Mucosa of rectum (tissue), 2 donors: ENCODE measurements at regions not wholly inside any gene's neighbourhood (a gene's known extent, or its start where the extent isn't known, plus 50 kb on each side); places are given as distances from the start of the nearest gene placed in this dataset.

Experiments
- H3K27ac ChIP-seq, 2 donors: one replicate each; pipeline ENCODE4 v1.7.0; 2013; ENCODE audit warnings: inconsistent platforms in 2 of 2, low read depth in 2 of 2, low read length in 2 of 2
- H3K27me3 ChIP-seq, 2 donors: one replicate each; pipeline ENCODE4 v1.7.0; 2013; ENCODE audit warnings: low read length in 2 of 2; ENCODE audit not compliant: control insufficient read depth in 2 of 2, insufficient read depth in 2 of 2
- H3K36me3 ChIP-seq, 2 donors: one replicate each; pipeline ENCODE4 v1.7.0; 2013; ENCODE audit warnings: low read length in 2 of 2; ENCODE audit not compliant: control insufficient read depth in 2 of 2, insufficient read depth in 2 of 2
- H3K4me1 ChIP-seq, 2 donors: one replicate each; pipeline ENCODE4 v1.7.0; 2013; ENCODE audit warnings: low read length in 2 of 2, mild to moderate bottlenecking in 1 of 2; ENCODE audit not compliant: control insufficient read depth in 2 of 2, insufficient read depth in 2 of 2
- H3K4me3 ChIP-seq, 2 donors: one replicate each; pipeline ENCODE4 v1.7.0; 2013; ENCODE audit warnings: low read length in 2 of 2
- H3K9ac ChIP-seq, 2 donors: one replicate each; pipeline ENCODE4 v1.7.0; 2013; ENCODE audit warnings: low read length in 2 of 2, low read depth in 1 of 2, mild to moderate bottlenecking in 1 of 2
- H3K9me3 ChIP-seq, 2 donors: one replicate each; pipeline ENCODE4 v1.7.0; 2013; ENCODE audit warnings: low read length in 2 of 2; ENCODE audit not compliant: control insufficient read depth in 2 of 2
- donor health status: healthy.
- donor health status: Normal muscosa, but diverticular disease.

GRCh38 chr7:25578991-25579777 lies 350.9 kb upstream of the NPVF start:
- peak overlapping the region; percentile 62 to 75 for H3K27ac ChIP-seq
- H3K9me3 ChIP-seq: no peaks in the 10 kb centered on the region
- peak overlapping the region in 1 of 2 donors; percentile 53 for H3K9ac ChIP-seq
- H3K4me1 ChIP-seq: peaks cover 15 to 27% of the 10 kb centered on the region in 2 donors
- H3K27me3 ChIP-seq: no peaks in the 10 kb centered on the region
- H3K36me3 ChIP-seq: no peaks in the 10 kb centered on the region
- H3K4me3 ChIP-seq: no peak overlapping the region

GRCh38 chr7:25579778-25580075 lies 351.4 kb upstream of the NPVF start:
- H3K27me3 ChIP-seq: no peaks in the 10 kb centered on the region
- H3K4me1 ChIP-seq: peaks cover 15 to 27% of the 10 kb centered on the region in 2 donors
- no peak overlapping the region for H3K4me3 ChIP-seq
- peak overlapping the region in 1 of 2 donors; percentile 53 for H3K9ac ChIP-seq
- no peaks in the 10 kb centered on the region for H3K9me3 ChIP-seq
- H3K27ac ChIP-seq: peak overlapping the region; percentile 62 to 75
- H3K36me3 ChIP-seq: no peaks in the 10 kb centered on the region

DNA sequence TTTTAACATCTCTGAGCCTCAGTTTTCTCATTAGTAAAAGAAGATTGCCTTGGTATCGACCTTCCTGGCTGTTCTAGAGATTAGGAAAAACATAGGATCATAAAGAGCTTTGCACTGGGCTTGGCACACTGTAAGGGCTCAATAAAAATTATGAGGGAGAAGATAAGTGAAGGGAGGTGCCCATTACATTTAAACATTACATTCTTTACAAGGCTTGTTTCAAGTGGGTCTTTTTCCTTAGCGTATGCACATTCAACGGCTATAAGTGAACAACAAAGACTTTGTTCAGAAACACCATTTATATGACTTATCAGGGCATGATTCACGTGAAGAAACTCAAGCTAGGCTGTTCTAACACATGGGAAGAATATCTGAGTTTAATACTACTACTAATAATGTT lies 351.9 kb upstream of the NPVF start:
- no peaks in the 10 kb centered on the region for H3K36me3 ChIP-seq
- no peaks in the 10 kb centered on the region for H3K27me3 ChIP-seq
- peaks cover 15 to 27% of the 10 kb centered on the region in 2 donors for H3K4me1 ChIP-seq
- H3K9me3 ChIP-seq: no peaks in the 10 kb centered on the region
- peak overlapping the region; percentile 75 to 77 for H3K27ac ChIP-seq
- peak overlapping the region in 1 of 2 donors; percentile 17 for H3K4me3 ChIP-seq
- peak overlapping the region in 1 of 2 donors; percentile 5 for H3K9ac ChIP-seq

GRCh38 chr7:25583621-25584020 lies 355.3 kb upstream of the NPVF start:
- no peak overlapping the region for H3K4me3 ChIP-seq
- no peaks in the 10 kb centered on the region for H3K9me3 ChIP-seq
- no peaks in the 10 kb centered on the region for H3K27me3 ChIP-seq
- H3K9ac ChIP-seq: no peak overlapping the region
- no peaks in the 10 kb centered on the region for H3K36me3 ChIP-seq
- no peak overlapping the region for H3K27ac ChIP-seq
- peaks cover 15 to 20% of the 10 kb centered on the region in 2 donors for H3K4me1 ChIP-seq

DNA sequence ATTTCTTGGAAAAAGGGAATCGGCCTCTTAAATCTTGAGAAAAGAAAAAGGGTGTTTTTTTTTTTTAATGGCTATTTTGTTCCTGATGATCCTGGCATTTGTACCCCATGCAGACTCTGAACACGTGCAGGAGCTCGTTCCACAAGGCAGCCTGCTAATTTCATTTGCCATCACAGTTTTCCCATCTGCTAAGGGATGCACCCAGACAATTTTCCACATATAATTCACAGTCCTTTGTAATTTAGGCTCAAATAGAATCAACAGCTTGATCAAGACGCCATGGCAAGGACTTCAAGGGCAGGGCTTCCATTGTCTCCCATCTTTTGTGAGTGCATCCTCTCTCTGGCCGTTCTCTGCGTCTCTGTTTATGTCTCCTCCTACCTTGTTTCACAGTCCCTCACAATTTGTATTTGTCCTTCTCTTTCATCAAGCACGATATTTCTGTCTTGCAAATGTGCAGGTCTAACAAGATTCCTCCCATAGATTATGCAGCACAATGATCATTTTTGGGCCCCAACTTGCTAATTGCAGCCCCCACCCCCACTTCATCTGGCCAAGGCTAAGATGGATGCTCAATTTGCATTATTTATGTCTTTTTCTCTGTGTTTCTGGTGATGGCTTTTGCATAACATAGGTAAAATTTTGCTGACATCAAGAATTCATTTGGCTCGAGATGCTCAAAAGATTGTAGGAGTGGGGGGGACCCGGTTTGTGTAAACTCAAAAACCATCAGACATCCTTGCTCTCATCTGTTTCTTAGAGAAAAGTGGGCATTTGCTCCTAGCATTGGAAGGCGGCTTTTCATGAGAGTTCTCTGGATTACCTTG lies 356.0 kb upstream of the NPVF start:
- H3K9me3 ChIP-seq: no peaks in the 10 kb centered on the region
- H3K27me3 ChIP-seq: no peaks in the 10 kb centered on the region
- H3K4me3 ChIP-seq: no peak overlapping the region
- H3K4me1 ChIP-seq: peaks cover 11 to 13% of the 10 kb centered on the region in 2 donors
- H3K27ac ChIP-seq: no peak overlapping the region
- no peak overlapping the region for H3K9ac ChIP-seq
- no peaks in the 10 kb centered on the region for H3K36me3 ChIP-seq

DNA sequence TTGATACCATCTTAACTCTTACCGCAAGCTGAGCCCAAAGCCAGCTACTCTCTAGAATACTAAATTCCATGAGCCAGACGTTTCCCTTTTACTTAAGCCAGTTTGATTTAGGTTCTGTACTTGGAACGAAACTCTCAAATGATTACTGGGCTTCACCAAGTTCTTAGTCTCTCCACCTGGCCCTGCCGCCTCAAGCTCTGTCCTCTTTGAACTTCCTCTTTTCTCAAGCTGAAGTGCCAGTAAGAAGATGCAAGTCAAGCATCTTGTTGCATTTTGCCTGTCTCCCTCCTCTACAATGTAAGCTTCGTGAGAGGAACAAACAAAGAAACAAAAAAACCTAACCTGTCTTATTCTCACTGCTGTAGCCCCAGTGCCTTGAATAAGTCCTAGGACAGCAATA lies 358.2 kb upstream of the NPVF start:
- no peaks in the 10 kb centered on the region for H3K4me1 ChIP-seq
- H3K27me3 ChIP-seq: no peaks in the 10 kb centered on the region
- no peaks in the 10 kb centered on the region for H3K36me3 ChIP-seq
- H3K9me3 ChIP-seq: no peaks in the 10 kb centered on the region
- H3K4me3 ChIP-seq: no peak overlapping the region
- no peak overlapping the region for H3K27ac ChIP-seq
- H3K9ac ChIP-seq: no peak overlapping the region

DNA sequence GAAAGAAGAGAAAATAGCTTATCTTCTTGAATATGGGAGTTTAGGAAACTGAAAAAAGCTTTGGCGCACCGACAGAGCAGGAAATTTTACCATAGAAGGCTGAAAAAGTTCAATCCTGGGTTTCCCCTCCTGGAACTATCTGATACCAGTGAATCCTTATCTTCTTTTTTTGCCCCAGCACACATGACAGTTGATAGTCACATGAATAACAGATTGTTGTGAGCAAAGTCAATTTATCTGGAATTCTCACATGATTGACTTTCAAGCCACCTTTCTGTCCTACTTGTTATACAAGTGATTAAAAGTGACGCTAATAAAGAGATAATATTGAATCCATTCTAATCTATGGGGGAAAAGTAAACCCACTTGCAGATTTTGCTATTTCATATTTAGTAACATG lies 365.8 kb upstream of the NPVF start:
- H3K4me1 ChIP-seq: peaks cover 0 to 5% of the 10 kb centered on the region in 2 donors
- no peaks in the 10 kb centered on the region for H3K9me3 ChIP-seq
- H3K4me3 ChIP-seq: no peak overlapping the region
- no peak overlapping the region for H3K27ac ChIP-seq
- H3K27me3 ChIP-seq: no peaks in the 10 kb centered on the region
- no peaks in the 10 kb centered on the region for H3K36me3 ChIP-seq
- H3K9ac ChIP-seq: no peak overlapping the region

DNA sequence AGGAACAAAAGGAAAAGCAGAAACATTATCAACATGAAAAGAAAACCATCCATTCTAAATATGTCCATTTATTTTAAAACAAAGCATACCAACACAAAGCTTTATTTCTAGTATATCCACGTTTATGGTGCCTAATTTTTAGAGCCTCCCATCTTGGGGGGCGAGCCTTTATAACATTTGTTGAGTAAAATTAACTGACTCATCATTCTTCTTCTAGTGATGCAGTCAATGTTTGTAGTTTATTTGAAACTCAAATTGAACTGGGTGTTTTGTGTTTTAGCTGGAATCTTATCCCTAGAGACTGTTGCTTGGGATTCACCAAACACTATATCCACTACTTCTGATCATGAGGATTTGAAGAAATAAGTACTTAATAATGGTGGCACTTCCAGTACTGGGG lies 366.4 kb upstream of the NPVF start:
- Histone ChIP-seq H3K9me3 (no peaks in the 10 kb centered on the region), H3K36me3 (no peaks in the 10 kb centered on the region), H3K27me3 (no peaks in the 10 kb centered on the region), H3K4me3 (no peak overlapping the region), H3K27ac (no peak overlapping the region), H3K4me1 (peaks cover 0 to 5% of the 10 kb centered on the region in 2 donors), H3K9ac (no peak overlapping the region)

DNA sequence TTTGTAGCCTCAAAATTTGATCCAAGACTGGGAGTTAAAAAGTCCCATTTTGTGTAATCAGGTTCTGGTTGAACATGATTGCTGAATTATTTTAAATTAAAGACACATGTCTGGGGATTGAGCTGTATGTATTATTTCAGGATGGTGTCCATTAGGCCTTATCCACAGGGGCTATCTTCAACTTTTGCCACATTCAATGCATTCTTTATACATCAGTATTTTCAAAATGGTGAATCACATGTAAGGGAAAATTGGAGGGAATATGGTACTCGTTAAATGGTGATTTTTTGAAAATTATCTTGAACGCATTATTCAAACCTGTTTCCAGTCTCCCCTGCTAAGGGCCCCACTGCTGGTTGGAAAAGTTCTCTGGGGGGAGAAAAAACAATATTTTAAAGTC lies 367.7 kb upstream of the NPVF start:
- Histone ChIP-seq H3K9me3 (no peaks in the 10 kb centered on the region), H3K9ac (no peak overlapping the region), H3K36me3 (no peaks in the 10 kb centered on the region), H3K27me3 (no peaks in the 10 kb centered on the region), H3K27ac (peak overlapping the region in 1 of 2 donors; percentile 70), H3K4me3 (no peak overlapping the region), H3K4me1 (peaks cover 0 to 6% of the 10 kb centered on the region in 2 donors)

DNA sequence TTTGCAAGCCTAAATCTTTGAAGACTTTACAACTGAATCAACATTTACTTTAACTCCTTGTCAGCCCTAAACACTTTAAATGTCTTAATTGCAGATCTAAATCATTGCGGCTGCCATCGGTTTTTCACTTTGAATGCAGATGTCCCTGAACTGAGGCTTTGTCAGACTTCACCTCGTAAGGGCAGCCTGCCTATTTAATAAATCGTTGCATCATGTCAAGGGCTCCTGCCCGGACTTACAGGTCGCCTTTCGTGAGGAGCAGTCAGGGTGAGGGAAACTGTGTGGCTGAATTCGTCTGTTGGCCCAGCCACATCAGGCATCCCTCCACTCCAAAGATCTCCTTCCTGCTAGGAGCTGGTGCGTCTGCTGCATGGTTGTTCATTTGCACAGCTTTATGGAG lies 368.2 kb upstream of the NPVF start:
- H3K36me3 ChIP-seq: no peaks in the 10 kb centered on the region
- H3K27me3 ChIP-seq: no peaks in the 10 kb centered on the region
- H3K4me3 ChIP-seq: peak overlapping the region in 1 of 2 donors; percentile 10
- H3K4me1 ChIP-seq: peaks cover 0 to 7% of the 10 kb centered on the region in 2 donors
- H3K27ac ChIP-seq: peak overlapping the region; percentile 11 to 70
- H3K9me3 ChIP-seq: no peaks in the 10 kb centered on the region
- H3K9ac ChIP-seq: no peak overlapping the region
